ENCODE measurements at regions not wholly inside any gene's neighbourhood (a gene's known extent, or its start where the extent isn't known, plus 50 kb on each side); places are given as distances from the start of the nearest gene placed in this dataset.

GRCh38 chr7:68544851-68545250 is 1053.4 kb upstream of the AUTS2 start:
- H3K36me3 ChIP-seq, result no peaks in the 10 kb centered on the region
- no peaks in the 10 kb centered on the region for H3K4me1 ChIP-seq
- ATAC-seq (no peak), FAIRE-seq (no peak), DNase-seq (no peak)
- H3K27me3 ChIP-seq, result no peaks in the 10 kb centered on the region
- no peak overlapping the region for H3K27ac ChIP-seq
- no peak for TF ChIP-seq CTCF (IDR thresholded peaks at IDR 0.05)
- H3K4me3 ChIP-seq, result no peak overlapping the region
- intact Hi-C loops (cut with DNase I), result no loop called here
- 34 to 61% methylated on average over 4 of the region's 4 CpGs for WGBS, 2 donors
- no peaks in the 10 kb centered on the region for H3K9me3 ChIP-seq

- intact Hi-C loops (cut with DNase I), result no loop called here
- Histone ChIP-seq H3K36me3 (no peaks in the 10 kb centered on the region), H3K27me3 (no peaks in the 10 kb centered on the region), H3K4me1 (no peaks in the 10 kb centered on the region), H3K27ac (no peak overlapping the region), H3K4me3 (no peak overlapping the region), H3K9me3 (no peaks in the 10 kb centered on the region)
- 52 to 58% methylated on average over 6 of the region's 6 CpGs for WGBS, 2 donors
- FAIRE-seq, result no peak
- no peak for TF ChIP-seq CTCF (IDR thresholded peaks at IDR 0.05)
- DNase-seq, result no peak
- no peak for ATAC-seq
These were observed 1051.1 kb upstream of the AUTS2 start for GRCh38 chr7:68547181-68547580.

GRCh38 chr7:68547799-68548198 is 1050.5 kb upstream of the AUTS2 start:
- FAIRE-seq (no peak), ATAC-seq (no peak), DNase-seq (no peak)
- WGBS, 2 donors, result 47 to 59% methylated on average over 10 of the region's 10 CpGs
- no peaks in the 10 kb centered on the region for H3K27me3 ChIP-seq
- H3K4me3 ChIP-seq, result no peak overlapping the region
- no peaks in the 10 kb centered on the region for H3K9me3 ChIP-seq
- intact Hi-C loops (cut with DNase I), result no loop called here
- no peaks in the 10 kb centered on the region for H3K4me1 ChIP-seq
- H3K36me3 ChIP-seq, result no peaks in the 10 kb centered on the region
- no peak for TF ChIP-seq CTCF (IDR thresholded peaks at IDR 0.05)
- no peak overlapping the region for H3K27ac ChIP-seq

- FAIRE-seq, result no peak
- H3K4me3 ChIP-seq, result no peak overlapping the region
- WGBS, 2 donors, result 70 to 84% methylated on average over 2 of the region's 2 CpGs
- ATAC-seq, result no peak
- intact Hi-C loops (cut with DNase I), result no loop called here
- no peaks in the 10 kb centered on the region for H3K9me3 ChIP-seq
- no peaks in the 10 kb centered on the region for H3K27me3 ChIP-seq
- H3K4me1 ChIP-seq, result no peaks in the 10 kb centered on the region
- TF ChIP-seq CTCF (IDR thresholded peaks at IDR 0.05), result no peak
- no peaks in the 10 kb centered on the region for H3K36me3 ChIP-seq
- H3K27ac ChIP-seq, result no peak overlapping the region
- no peak for DNase-seq
These were observed 1048.2 kb upstream of the AUTS2 start for GRCh38 chr7:68550027-68550426.

- H3K9me3 ChIP-seq, result no peaks in the 10 kb centered on the region
- intact Hi-C loops (cut with DNase I), result no loop called here
- no peaks in the 10 kb centered on the region for H3K27me3 ChIP-seq
- FAIRE-seq, result no peak
- no peaks in the 10 kb centered on the region for H3K36me3 ChIP-seq
- H3K27ac ChIP-seq, result no peak overlapping the region
- ATAC-seq, result no peak
- no peak for TF ChIP-seq CTCF (IDR thresholded peaks at IDR 0.05)
- no peak overlapping the region for H3K4me3 ChIP-seq
- WGBS, 2 donors, result 36 to 52% methylated on average over 3 of the region's 3 CpGs
- DNase-seq, result no peak
- H3K4me1 ChIP-seq, result no peaks in the 10 kb centered on the region
These were observed 1047.6 kb upstream of the AUTS2 start for GRCh38 chr7:68550635-68551034.

Data from pancreas (tissue), 10 donors.